HG02938 (cell line): ENCODE measurements at regions not wholly inside any gene's neighbourhood (a gene's known extent, or its start where the extent isn't known, plus 50 kb on each side); places are given as distances from the start of the nearest gene placed in this dataset.
A peak's percentile ranks its signal among the peaks of the same experiment; 100 is the strongest.

ENCODE experiments used
- ATAC-seq: cut with Tn5 transposase; IDR thresholded peaks from one replicate; pipeline ENCODE4 v1.9.1; 2021; ENCODE audit warnings: mild to moderate bottlenecking, moderate library complexity; ENCODE audit not compliant: unreplicated experiment

- peak; percentile 92 for ATAC-seq
These were observed 64.9 kb downstream of the C6orf58 start for GRCh38 chr6:127641905-127642304.
